ENCODE measurements at regions not wholly inside any gene's neighbourhood (a gene's known extent, or its start where the extent isn't known, plus 50 kb on each side); places are given as distances from the start of the nearest gene placed in this dataset.

DNA sequence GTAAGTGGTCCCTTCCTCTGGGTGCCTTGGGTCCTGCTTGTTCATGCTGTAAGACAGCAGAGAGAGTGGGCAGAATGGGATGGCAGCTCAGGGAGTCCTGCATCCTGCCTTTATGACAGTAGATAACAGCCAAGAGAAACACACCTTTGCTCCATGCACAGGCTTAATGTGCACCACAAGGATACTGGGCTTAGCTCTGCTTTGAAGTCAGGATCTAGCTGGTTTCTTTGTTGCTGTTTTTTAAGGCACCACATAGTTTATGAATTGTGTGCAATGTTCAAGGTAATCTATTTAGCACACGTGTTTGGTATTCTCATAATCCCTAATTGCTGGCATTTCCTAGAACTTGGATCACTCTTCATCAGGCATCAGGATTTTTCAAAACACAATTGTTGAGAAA lies 239.5 kb upstream of the DCN start:
- H3K4me1 ChIP-seq (ENCODE audit: insufficient read depth): no peaks in the 10 kb centered on the region
- 47% methylated on average over 1 of the region's 1 CpG for WGBS
- no peak overlapping the region for H3K4me3 ChIP-seq (ENCODE audit: low read depth, low read length)
- no peaks in the 10 kb centered on the region for H3K36me3 ChIP-seq (ENCODE audit: insufficient read depth)
- DNase-seq (ENCODE audit: extremely low spot score): no peak
- H3K27ac ChIP-seq (ENCODE audit: low read depth): no peak overlapping the region

DNA sequence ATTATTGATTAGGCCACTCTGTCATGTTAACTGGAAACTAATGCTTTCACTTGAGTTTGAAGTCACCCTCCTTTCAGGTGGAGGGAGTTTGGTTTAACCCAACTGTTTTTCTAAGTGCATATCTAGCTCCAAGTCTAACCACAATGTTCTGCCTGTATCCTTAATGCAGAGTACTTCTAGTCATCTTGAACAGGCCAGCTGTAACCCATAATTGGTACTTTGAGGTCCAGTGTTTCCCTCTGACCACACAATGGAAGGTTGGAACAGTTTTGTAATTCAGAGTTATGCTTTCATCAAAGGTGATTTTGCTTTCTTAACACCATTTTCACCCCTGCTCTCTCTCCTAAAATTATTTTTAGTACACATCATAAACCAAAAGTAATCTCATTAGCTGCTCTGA lies 237.2 kb upstream of the DCN start:
- Histone ChIP-seq H3K4me3 (ENCODE audit: low read depth, low read length) (no peak overlapping the region), H3K36me3 (ENCODE audit: insufficient read depth) (no peaks in the 10 kb centered on the region), H3K4me1 (ENCODE audit: insufficient read depth) (no peaks in the 10 kb centered on the region), H3K27ac (ENCODE audit: low read depth) (no peak overlapping the region)
- no peak for DNase-seq (ENCODE audit: extremely low spot score)

DNA sequence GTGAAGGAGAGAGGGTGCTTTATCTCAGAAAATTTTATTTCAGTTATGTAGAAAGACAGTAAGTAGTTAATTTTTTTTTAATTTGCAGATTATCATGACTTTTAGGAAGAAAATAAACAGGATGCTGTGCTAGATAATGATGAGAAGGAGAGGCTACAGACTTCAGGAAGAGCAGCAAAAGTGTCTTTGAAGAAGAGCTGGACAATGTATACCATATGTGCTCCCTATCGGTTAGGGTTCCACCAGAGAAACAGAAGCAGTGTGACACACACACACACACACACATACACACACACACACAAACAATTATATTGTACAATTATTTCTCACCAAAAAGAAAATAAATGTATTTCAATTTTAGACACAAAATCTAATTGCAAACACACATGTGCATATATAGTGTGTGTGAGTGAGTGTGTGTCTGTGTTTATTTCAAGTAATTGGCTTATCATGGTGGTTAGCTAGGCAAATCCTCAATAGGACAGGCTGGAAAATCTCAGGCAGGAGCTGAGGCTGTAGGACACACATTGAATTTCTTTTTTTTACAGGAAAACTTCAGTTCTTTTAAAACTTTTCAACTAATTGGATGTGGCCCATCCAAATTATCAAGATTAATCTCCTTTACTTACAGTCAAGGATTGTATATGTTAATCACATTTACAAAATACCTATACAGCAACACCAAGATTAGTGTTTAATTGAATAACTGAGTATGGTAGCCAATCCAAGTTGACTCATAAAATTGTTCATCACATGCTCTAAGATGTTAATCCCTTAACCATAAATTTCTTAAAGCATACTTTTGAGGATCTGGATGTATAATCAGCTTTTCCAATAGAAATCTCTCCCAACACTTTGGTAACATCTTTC lies 235.8 kb upstream of the DCN start:
- 73% methylated on average over 1 of the region's 1 CpG for WGBS
- no peak for DNase-seq (ENCODE audit: extremely low spot score)
- H3K4me3 ChIP-seq (ENCODE audit: low read depth, low read length): no peak overlapping the region
- no peak overlapping the region for H3K27ac ChIP-seq (ENCODE audit: low read depth)
- H3K36me3 ChIP-seq (ENCODE audit: insufficient read depth): no peaks in the 10 kb centered on the region
- H3K4me1 ChIP-seq (ENCODE audit: insufficient read depth): no peaks in the 10 kb centered on the region

DNA sequence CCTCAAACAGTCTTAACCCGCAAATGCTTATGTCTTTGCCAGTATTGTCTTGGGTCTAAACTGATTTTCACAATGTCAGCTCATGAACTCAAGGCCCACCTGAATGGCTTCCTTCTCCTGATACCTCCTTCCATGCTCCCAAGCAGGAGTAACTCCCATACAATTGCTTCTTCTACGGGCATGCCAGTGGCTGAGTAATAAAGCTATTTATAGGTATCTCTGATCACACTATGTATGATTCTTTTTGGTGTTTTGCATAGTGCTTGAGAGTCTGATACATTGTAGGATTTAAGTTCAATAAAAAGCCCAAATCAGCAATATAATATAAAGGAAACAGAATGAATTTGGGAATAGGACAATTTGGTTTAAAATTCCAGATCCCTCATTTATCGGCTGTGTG lies 235.0 kb upstream of the DCN start:
- DNase-seq (ENCODE audit: extremely low spot score): no peak
- H3K4me3 ChIP-seq (ENCODE audit: low read depth, low read length): no peak overlapping the region
- H3K4me1 ChIP-seq (ENCODE audit: insufficient read depth): no peaks in the 10 kb centered on the region
- 82% methylated on average over 3 of the region's 3 CpGs for WGBS
- no peaks in the 10 kb centered on the region for H3K36me3 ChIP-seq (ENCODE audit: insufficient read depth)
- no peak overlapping the region for H3K27ac ChIP-seq (ENCODE audit: low read depth)

DNA sequence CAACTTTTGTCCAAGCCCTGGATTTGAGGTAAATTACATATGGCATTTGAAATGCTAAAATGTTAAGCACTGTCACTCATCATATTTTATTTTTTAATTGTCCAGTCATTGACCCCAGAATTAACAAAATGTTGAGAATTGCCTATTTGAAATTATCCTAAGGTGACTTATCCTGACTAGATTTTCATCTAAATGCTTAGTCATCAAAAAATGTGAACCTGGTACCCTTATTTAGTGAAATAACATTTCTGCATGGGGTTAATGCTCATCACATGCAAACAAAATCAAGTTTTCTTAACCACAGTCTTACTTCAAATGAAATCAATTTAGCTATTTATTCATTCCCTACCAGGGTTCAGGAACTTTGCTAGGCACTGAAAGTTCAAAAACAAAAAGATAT lies 232.0 kb upstream of the DCN start:
- no peak overlapping the region for H3K27ac ChIP-seq (ENCODE audit: low read depth)
- no peaks in the 10 kb centered on the region for H3K36me3 ChIP-seq (ENCODE audit: insufficient read depth)
- H3K4me3 ChIP-seq (ENCODE audit: low read depth, low read length): no peak overlapping the region
- H3K4me1 ChIP-seq (ENCODE audit: insufficient read depth): no peaks in the 10 kb centered on the region
- DNase-seq (ENCODE audit: extremely low spot score): no peak

DNA sequence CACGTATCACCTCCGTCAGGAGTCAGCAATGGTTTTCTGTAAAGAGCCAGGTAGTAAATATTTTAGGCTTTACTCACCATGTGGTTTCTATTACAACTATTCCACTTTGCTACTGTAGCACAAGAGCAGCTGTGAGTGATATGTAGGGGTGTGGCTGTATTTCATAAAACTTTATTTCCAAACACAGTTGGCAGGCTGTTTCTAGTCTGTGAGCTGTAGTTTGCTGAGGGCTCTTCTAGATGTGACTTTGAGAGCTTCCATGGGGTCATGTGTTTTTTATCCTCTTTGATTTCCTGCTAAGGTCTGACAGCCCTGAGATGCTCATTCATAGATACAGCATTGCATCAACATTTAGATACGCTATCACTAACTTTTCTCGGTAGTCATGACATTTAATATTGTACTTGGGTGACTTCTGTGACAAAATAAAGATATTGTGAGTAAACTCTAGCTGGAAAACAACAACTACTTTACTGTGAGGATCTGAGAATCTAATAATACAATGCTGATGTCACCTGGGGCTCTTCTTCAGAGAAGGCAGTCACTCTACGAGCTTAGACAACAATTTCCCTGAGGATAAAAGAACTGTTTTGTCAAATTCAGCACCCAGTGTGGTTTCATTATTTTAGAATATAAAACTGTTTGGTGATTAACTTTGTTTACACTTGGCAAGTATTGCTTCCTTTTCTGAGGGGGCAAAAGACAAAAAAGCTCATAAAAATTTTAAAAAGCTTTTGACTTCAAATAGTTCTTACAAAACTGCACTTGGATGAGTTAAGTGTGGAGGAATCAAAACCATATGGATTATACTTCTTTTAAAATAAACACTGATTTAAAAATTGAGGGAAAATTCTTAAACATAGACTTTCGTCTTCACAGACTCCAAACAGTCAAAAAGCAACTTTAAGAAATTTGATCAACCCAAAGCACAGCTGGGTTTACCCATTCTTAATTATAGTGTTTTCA lies 231.2 kb upstream of the DCN start:
- Histone ChIP-seq H3K36me3 (ENCODE audit: insufficient read depth) (no peaks in the 10 kb centered on the region), H3K4me1 (ENCODE audit: insufficient read depth) (no peaks in the 10 kb centered on the region), H3K4me3 (ENCODE audit: low read depth, low read length) (no peak overlapping the region), H3K27ac (ENCODE audit: low read depth) (no peak overlapping the region)
- DNase-seq (ENCODE audit: extremely low spot score): peak; percentile 66
- 54% methylated on average over 6 of the region's 6 CpGs for WGBS

DNA sequence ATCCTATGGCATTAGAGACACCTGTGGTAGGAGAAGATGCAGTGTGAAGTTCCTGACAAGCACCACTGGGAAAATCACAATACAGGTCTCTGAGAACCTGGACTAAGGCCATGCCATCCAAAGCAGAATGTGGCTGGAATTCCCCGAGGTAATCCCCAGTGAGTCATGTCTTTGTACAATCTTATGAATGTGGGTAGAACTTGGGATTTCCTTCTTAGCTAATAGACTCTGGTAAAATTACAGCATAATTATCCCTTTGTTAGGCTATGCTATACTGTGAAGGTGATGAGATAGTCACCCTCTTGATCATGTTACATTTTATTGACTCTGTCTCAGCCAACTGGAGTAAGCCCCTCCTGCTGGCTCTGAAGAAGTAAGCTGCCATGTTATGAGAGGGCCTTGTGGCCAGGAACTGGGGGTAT lies 224.3 kb upstream of the DCN start:
- Histone ChIP-seq H3K4me1 (ENCODE audit: insufficient read depth) (no peaks in the 10 kb centered on the region), H3K36me3 (ENCODE audit: insufficient read depth) (no peaks in the 10 kb centered on the region), H3K4me3 (ENCODE audit: low read depth, low read length) (no peak overlapping the region), H3K27ac (ENCODE audit: low read depth) (no peak overlapping the region)
- no peak for DNase-seq (ENCODE audit: extremely low spot score)
- 95% methylated on average over 1 of the region's 1 CpG for WGBS

DNA sequence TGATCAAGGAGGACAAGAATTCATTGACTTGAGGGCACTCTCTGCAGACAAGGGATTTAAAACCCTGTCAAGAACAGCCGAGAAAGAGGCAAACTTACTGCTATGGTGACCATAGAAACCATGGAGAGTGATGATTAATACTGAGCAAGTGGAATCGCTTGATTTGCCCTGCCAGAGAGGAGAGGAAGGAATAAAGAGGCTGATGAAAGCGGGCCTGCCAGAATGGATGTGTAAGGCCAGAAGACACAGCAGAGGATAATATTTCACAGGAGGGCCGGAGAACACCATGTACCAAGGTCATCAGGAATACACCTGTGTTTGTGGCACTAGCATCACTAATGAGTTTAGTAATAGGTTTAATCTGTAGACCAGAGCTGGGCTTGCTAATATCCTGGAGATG lies 221.8 kb upstream of the DCN start:
- no peak overlapping the region for H3K4me3 ChIP-seq (ENCODE audit: low read depth, low read length)
- H3K4me1 ChIP-seq (ENCODE audit: insufficient read depth): no peaks in the 10 kb centered on the region
- no peak for DNase-seq (ENCODE audit: extremely low spot score)
- WGBS: 77% methylated on average over 4 of the region's 4 CpGs
- no peaks in the 10 kb centered on the region for H3K36me3 ChIP-seq (ENCODE audit: insufficient read depth)
- H3K27ac ChIP-seq (ENCODE audit: low read depth): no peak overlapping the region

DNA sequence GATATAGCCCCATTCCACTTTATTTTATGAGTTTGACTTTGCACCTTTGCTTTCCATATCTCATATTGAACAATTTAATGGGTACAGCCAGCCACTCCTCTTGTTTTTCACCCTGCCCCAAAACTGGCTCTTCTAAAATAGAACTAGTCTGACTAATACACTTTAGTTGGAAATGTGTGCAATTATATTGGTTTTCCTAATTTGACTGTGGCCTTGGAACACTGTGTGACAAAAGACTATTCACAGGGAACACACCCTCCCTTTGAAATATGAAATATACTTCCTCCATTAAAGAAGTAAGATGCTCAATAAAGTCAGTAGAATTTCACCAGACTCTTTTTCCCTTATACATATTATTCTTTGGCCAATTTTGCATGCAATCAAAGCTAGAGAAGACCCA lies 218.6 kb upstream of the DCN start:
- no peaks in the 10 kb centered on the region for H3K4me1 ChIP-seq (ENCODE audit: insufficient read depth)
- no peaks in the 10 kb centered on the region for H3K36me3 ChIP-seq (ENCODE audit: insufficient read depth)
- no peak overlapping the region for H3K4me3 ChIP-seq (ENCODE audit: low read depth, low read length)
- DNase-seq (ENCODE audit: extremely low spot score): no peak
- no peak overlapping the region for H3K27ac ChIP-seq (ENCODE audit: low read depth)

DNA sequence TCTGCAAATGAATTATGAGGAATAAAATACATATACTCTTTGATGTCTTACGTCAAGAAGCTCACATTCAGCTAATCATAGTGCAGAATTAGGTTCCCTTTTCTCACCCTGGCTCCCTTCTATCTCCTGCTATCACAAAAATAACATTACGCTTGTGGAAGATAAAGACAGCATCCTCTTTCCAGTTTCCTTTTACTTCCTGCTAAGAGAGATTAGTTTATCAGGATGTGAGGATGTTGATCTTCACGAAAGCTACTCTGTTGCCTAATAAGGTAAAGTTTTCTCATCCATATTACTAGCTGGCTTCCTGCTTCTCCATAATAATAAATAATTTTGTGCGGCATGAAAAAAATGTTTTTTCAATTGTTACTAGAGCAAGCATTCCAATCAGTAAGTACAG lies 217.7 kb upstream of the DCN start:
- Histone ChIP-seq H3K36me3 (ENCODE audit: insufficient read depth) (no peaks in the 10 kb centered on the region), H3K4me1 (ENCODE audit: insufficient read depth) (no peaks in the 10 kb centered on the region), H3K27ac (ENCODE audit: low read depth) (no peak overlapping the region), H3K4me3 (ENCODE audit: low read depth, low read length) (no peak overlapping the region)
- no peak for DNase-seq (ENCODE audit: extremely low spot score)
- WGBS: 38% methylated on average over 4 of the region's 4 CpGs

DNA sequence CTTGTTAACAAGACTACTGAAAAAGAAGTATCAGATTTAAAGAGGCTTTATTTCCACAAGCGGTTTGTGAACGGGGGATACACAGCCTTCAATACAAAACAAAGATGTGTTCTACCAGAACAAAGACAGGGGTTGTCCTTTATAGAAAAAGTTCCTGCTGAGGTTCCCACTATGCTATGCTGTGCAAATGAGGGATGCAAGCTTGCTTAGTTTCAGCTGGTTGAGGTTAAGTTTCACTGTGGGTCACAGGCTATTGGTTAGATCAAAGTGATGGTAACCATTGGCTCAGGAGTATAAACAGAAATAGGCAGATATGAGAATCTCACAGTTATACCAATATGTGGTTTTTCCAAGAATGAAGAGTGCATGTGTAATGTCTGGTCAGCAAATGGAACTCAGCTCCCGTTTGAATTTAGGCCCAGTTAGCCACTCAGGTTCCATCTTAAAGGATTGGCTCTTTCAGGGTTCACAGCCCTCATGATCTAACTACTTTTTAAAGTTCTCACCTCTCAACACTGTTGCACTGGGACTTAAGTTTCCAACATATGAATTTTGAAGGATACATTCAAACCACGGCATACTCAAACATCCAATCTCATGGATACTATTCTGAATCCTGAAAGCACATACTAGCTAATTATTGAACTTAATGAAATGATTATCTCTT lies 215.4 kb upstream of the DCN start:
- no peak overlapping the region for H3K27ac ChIP-seq (ENCODE audit: low read depth)
- WGBS: 89% methylated on average over 4 of the region's 4 CpGs

DNA sequence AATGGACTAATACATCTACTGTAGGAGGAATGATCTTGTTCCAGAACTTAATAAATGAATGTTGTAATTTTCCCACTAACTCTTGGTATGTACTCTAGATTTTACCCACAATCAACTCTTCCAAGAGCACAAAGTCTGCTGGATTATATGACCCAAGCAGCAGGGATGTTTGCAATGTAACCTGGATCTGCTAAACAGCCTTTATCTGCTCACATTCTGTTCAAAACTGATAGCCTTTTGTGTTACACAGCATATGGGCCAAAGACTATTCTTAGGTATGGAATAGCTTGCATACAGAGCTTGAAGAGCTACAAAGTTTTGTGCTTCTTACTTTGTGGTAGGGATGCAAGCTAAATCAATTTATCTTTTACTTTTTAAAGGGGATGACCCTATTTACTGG lies 213.7 kb upstream of the DCN start:
- no peak for DNase-seq (ENCODE audit: extremely low spot score)
- no peak overlapping the region for H3K27ac ChIP-seq (ENCODE audit: low read depth)
- H3K4me3 ChIP-seq (ENCODE audit: low read depth, low read length): no peak overlapping the region
- H3K4me1 ChIP-seq (ENCODE audit: insufficient read depth): no peaks in the 10 kb centered on the region
- H3K36me3 ChIP-seq (ENCODE audit: insufficient read depth): no peaks in the 10 kb centered on the region

More for the DNA sequence above, 215.4 kb upstream of the DCN start:
- H3K36me3 ChIP-seq (ENCODE audit: insufficient read depth): no peaks in the 10 kb centered on the region
- no peaks in the 10 kb centered on the region for H3K4me1 ChIP-seq (ENCODE audit: insufficient read depth)
- no peak for DNase-seq (ENCODE audit: extremely low spot score)
- no peak overlapping the region for H3K4me3 ChIP-seq (ENCODE audit: low read depth, low read length)

DNA sequence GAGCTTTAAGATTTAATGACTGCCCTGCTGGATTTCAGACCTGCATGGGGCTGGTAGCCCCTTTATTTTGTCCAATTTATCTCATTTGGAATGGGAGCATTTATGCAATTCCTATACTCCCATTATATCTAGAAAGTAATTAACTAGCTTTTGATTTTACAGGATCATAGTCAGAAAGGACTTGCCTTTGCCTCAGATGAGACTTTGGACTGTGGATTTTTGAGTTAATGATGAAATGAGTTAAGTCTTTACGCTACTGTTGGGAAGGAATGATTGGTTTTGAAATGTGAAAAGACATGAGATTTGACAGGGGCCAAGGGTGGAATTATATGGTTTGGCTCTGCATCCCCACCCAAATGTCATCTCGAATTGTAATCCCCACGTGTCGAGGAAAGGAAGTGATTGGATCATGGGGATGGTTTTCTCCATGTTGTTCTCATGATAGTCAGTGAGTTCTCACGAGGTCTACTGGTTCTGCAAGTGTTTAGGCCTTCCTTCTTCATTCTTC lies 213.1 kb upstream of the DCN start:
- Histone ChIP-seq H3K27ac (ENCODE audit: low read depth) (no peak overlapping the region), H3K4me3 (ENCODE audit: low read depth, low read length) (no peak overlapping the region), H3K36me3 (ENCODE audit: insufficient read depth) (no peaks in the 10 kb centered on the region), H3K4me1 (ENCODE audit: insufficient read depth) (no peaks in the 10 kb centered on the region)
- no peak for DNase-seq (ENCODE audit: extremely low spot score)
- 90% methylated on average over 5 of the region's 5 CpGs for WGBS
